ENCODE measurements at regions not wholly inside any gene's neighbourhood (a gene's known extent, or its start where the extent isn't known, plus 50 kb on each side); places are given as distances from the start of the nearest gene placed in this dataset.

GRCh38 chr2:126788113-126788512 lies 110.6 kb upstream of the TEX51 start:
- no peak overlapping the region for H2AFZ ChIP-seq
- BruUV-seq (replicated peaks), result no TSS peak
- H3F3A ChIP-seq (ENCODE audit: insufficient read depth, low read depth), result no peaks in the 10 kb centered on the region
- intact Hi-C loops (cut with micrococcal nuclease; ENCODE audit: unreplicated experiment), result no loop called here
- no peaks in the 10 kb centered on the region for H3K79me2 ChIP-seq (ENCODE audit: low read depth)
- POLR2A ChIA-PET (ENCODE audit: unreplicated experiment), result no interaction called here
- TF ChIP-seq EZH2 (IDR thresholded peaks at IDR 0.05; ENCODE audit: low read depth) (no peak), CTCF (conservative IDR thresholded peaks at IDR 0.05) (no peak)
- no peak overlapping the region for H3K4me3 ChIP-seq
- no peaks in the 10 kb centered on the region for H3K36me3 ChIP-seq (ENCODE audit: low read depth)
- H4K20me1 ChIP-seq (ENCODE audit: insufficient read depth), result no peaks in the 10 kb centered on the region
- no peak overlapping the region for H3K27ac ChIP-seq
- H3K9me2 ChIP-seq (ENCODE audit: insufficient read depth), result no peaks in the 10 kb centered on the region
- H3K9me3 ChIP-seq (ENCODE audit: insufficient read depth, low read depth), result no peaks in the 10 kb centered on the region
- H3K27me3 ChIP-seq (ENCODE audit: insufficient read depth, low read depth), result peaks cover 66% of the 10 kb centered on the region
- CTCF ChIA-PET, result no interaction called here
- no peak overlapping the region for H3K4me2 ChIP-seq
- no peak for DNase-seq
- no peaks in the 10 kb centered on the region for H3K4me1 ChIP-seq (replicated peaks; ENCODE audit: insufficient read depth)

GRCh38 chr2:126788652-126789051 lies 110.0 kb upstream of the TEX51 start:
- Histone ChIP-seq H3K4me2 (no peak overlapping the region), H3K27me3 (ENCODE audit: insufficient read depth, low read depth) (peaks cover 67% of the 10 kb centered on the region), H3K79me2 (ENCODE audit: low read depth) (no peaks in the 10 kb centered on the region), H3K4me1 (replicated peaks; ENCODE audit: insufficient read depth) (no peaks in the 10 kb centered on the region), H3K27ac (no peak overlapping the region), H3F3A (ENCODE audit: insufficient read depth, low read depth) (no peaks in the 10 kb centered on the region), H3K36me3 (ENCODE audit: low read depth) (no peaks in the 10 kb centered on the region), H3K4me3 (no peak overlapping the region), H3K9me2 (ENCODE audit: insufficient read depth) (no peaks in the 10 kb centered on the region), H3K9me3 (ENCODE audit: insufficient read depth, low read depth) (no peaks in the 10 kb centered on the region), H2AFZ (no peak overlapping the region), H4K20me1 (ENCODE audit: insufficient read depth) (no peaks in the 10 kb centered on the region)
- DNase-seq, result no peak
- ChIA-PET POLR2A (ENCODE audit: unreplicated experiment) (no interaction called here), CTCF (no interaction called here)
- TF ChIP-seq CTCF (conservative IDR thresholded peaks at IDR 0.05) (no peak), EZH2 (IDR thresholded peaks at IDR 0.05; ENCODE audit: low read depth) (no peak)
- intact Hi-C loops (cut with micrococcal nuclease; ENCODE audit: unreplicated experiment), result no loop called here
- no TSS peak for BruUV-seq (replicated peaks)

GRCh38 chr2:126790987-126791780 lies 107.5 kb upstream of the TEX51 start:
- CTCF ChIA-PET, result no interaction called here

More at GRCh38 chr2:126790987-126791780, 107.5 kb upstream of the TEX51 start:
- intact Hi-C loops (cut with micrococcal nuclease; ENCODE audit: unreplicated experiment), result no loop called here
- Histone ChIP-seq H3K4me3 (no peak overlapping the region), H3K27me3 (ENCODE audit: insufficient read depth, low read depth) (peaks cover 75% of the 10 kb centered on the region), H3K9me2 (ENCODE audit: insufficient read depth) (no peaks in the 10 kb centered on the region), H3K9me3 (ENCODE audit: insufficient read depth, low read depth) (no peaks in the 10 kb centered on the region), H2AFZ (no peak overlapping the region), H3K27ac (no peak overlapping the region), H3K79me2 (ENCODE audit: low read depth) (no peaks in the 10 kb centered on the region), H3K4me1 (replicated peaks; ENCODE audit: insufficient read depth) (no peaks in the 10 kb centered on the region), H3K4me2 (no peak overlapping the region), H3K36me3 (ENCODE audit: low read depth) (no peaks in the 10 kb centered on the region), H3F3A (ENCODE audit: insufficient read depth, low read depth) (no peaks in the 10 kb centered on the region), H4K20me1 (ENCODE audit: insufficient read depth) (no peaks in the 10 kb centered on the region)
- POLR2A ChIA-PET (ENCODE audit: unreplicated experiment), result no interaction called here
- TF ChIP-seq CTCF (conservative IDR thresholded peaks at IDR 0.05), result no peak
- no peak for TF ChIP-seq EZH2 (IDR thresholded peaks at IDR 0.05; ENCODE audit: low read depth)
- DNase-seq, result no peak
- no TSS peak for BruUV-seq (replicated peaks)

All from PC-9 (cell line).